Breast epithelium (tissue), 3 donors: ENCODE measurements at regions not wholly inside any gene's neighbourhood (a gene's known extent, or its start where the extent isn't known, plus 50 kb on each side); places are given as distances from the start of the nearest gene placed in this dataset.
"Not testable (repeated sequence)": the region's sequence is repeated elsewhere in the genome, so short reads cannot be mapped to it uniquely, and the experiment has no call there.

ENCODE experiments used
- POLR2A ChIP-seq: fragments of 450-650 bp; IDR thresholded peaks from one replicate; pipeline ENCODE4 v1.6.1; 2016; ENCODE audit warnings: antibody characterized with exemption, mild to moderate bottlenecking, moderate library complexity
- TF ChIP-seq, protein P1 (sequence below), 3 donors: fragments of 450-650 bp; IDR thresholded peaks; one replicate each; pipeline ENCODE4 v1.5.1; 2016 to 2017; ENCODE audit warnings: antibody characterized with exemption in 3 of 3, mild to moderate bottlenecking in 3 of 3, moderate library complexity in 3 of 3

DNA sequence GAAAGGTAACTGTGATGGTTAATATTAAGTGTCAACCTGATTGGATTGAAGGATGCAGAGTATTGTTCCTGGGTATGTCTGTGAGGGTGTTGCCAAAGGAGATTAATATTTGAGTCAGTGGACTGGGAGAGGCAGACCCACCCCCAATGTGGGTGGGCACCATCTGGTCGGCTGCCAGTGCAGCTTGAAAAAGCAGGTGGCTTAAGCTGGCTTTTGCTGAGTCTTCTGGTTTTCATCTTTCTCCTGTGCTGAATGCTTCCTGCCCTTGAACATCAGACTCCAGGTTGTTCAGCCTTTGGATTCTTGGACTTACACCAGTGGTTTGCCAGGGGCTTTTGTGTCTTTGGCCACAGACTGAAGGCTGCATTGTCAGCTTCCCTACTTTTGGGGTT, 243.2 kb downstream of the ATXN7L3B start:
- TF ChIP-seq, protein P1, sequence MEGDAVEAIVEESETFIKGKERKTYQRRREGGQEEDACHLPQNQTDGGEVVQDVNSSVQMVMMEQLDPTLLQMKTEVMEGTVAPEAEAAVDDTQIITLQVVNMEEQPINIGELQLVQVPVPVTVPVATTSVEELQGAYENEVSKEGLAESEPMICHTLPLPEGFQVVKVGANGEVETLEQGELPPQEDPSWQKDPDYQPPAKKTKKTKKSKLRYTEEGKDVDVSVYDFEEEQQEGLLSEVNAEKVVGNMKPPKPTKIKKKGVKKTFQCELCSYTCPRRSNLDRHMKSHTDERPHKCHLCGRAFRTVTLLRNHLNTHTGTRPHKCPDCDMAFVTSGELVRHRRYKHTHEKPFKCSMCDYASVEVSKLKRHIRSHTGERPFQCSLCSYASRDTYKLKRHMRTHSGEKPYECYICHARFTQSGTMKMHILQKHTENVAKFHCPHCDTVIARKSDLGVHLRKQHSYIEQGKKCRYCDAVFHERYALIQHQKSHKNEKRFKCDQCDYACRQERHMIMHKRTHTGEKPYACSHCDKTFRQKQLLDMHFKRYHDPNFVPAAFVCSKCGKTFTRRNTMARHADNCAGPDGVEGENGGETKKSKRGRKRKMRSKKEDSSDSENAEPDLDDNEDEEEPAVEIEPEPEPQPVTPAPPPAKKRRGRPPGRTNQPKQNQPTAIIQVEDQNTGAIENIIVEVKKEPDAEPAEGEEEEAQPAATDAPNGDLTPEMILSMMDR (IDR thresholded peaks at IDR 0.05) = not testable (repeated sequence)
- not testable (repeated sequence) for TF ChIP-seq POLR2A
